ENCODE measurements at regions not wholly inside any gene's neighbourhood (a gene's known extent, or its start where the extent isn't known, plus 50 kb on each side); places are given as distances from the start of the nearest gene placed in this dataset.
"Not testable (repeated sequence)": the region's sequence is repeated elsewhere in the genome, so short reads cannot be mapped to it uniquely, and the experiment has no call there.

GRCh38 chr12:59425798-59426197 lies 170.0 kb upstream of the SLC16A7 start:
- ATAC-seq (ENCODE audit: poor library complexity) (no peak), DNase-seq (no peak)
- Mint-ChIP-seq H3K9me3 (no peaks in the 10 kb centered on the region), H3K27me3 (peaks cover 10% of the 10 kb centered on the region), H3K4me3 (no peak overlapping the region), H3K4me1 (ENCODE audit: low read depth) (no peaks in the 10 kb centered on the region), H3K36me3 (ENCODE audit: low read depth) (no peaks in the 10 kb centered on the region), H3K27ac (no peak overlapping the region)
- Histone ChIP-seq H3K27ac (ENCODE audit: low read depth in 1 of 2, low read length in 2 of 2) (no peak overlapping the region), H3K4me1 (ENCODE audit: insufficient read depth, low read length) (no peaks in the 10 kb centered on the region), H3K9me3 (ENCODE audit: control insufficient read depth in 1 of 2, insufficient read depth in 1 of 2, low read length in 2 of 2) (no peaks in the 10 kb centered on the region), H3K27me3 (ENCODE audit: control insufficient read depth in 1 of 2, insufficient read depth in 2 of 2, low read length in 2 of 2) (no peaks in the 10 kb centered on the region), H3K4me3 (ENCODE audit: low read length) (no peak overlapping the region), H3K36me3 (ENCODE audit: insufficient read depth, low read length) (no peaks in the 10 kb centered on the region)
- CTCF ChIA-PET: no interaction called here
- intact Hi-C loops (cut with DNase I, micrococcal nuclease): no loop called here
- POLR2A ChIA-PET: no interaction called here
- TF ChIP-seq, protein P1, sequence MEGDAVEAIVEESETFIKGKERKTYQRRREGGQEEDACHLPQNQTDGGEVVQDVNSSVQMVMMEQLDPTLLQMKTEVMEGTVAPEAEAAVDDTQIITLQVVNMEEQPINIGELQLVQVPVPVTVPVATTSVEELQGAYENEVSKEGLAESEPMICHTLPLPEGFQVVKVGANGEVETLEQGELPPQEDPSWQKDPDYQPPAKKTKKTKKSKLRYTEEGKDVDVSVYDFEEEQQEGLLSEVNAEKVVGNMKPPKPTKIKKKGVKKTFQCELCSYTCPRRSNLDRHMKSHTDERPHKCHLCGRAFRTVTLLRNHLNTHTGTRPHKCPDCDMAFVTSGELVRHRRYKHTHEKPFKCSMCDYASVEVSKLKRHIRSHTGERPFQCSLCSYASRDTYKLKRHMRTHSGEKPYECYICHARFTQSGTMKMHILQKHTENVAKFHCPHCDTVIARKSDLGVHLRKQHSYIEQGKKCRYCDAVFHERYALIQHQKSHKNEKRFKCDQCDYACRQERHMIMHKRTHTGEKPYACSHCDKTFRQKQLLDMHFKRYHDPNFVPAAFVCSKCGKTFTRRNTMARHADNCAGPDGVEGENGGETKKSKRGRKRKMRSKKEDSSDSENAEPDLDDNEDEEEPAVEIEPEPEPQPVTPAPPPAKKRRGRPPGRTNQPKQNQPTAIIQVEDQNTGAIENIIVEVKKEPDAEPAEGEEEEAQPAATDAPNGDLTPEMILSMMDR (IDR thresholded peaks at IDR 0.05): no peak

- POLR2A ChIA-PET: interaction anchor here (0.6 kb wide), 1 partner anchor 239 kb away, joined by 4 read pairs; no protein-coding TSS in a partner anchor
- H3K4me1 ChIP-seq (ENCODE audit: insufficient read depth, low read length); H3K9me3 Mint-ChIP-seq; DNase-seq; H3K27me3 Mint-ChIP-seq; H3K4me3 ChIP-seq (ENCODE audit: low read length); CTCF ChIA-PET; H3K27me3 ChIP-seq (ENCODE audit: control insufficient read depth in 1 of 2, insufficient read depth in 2 of 2, low read length in 2 of 2); H3K4me1 Mint-ChIP-seq (ENCODE audit: low read depth); H3K27ac Mint-ChIP-seq; H3K27ac ChIP-seq (ENCODE audit: low read depth in 1 of 2, low read length in 2 of 2); H3K36me3 ChIP-seq (ENCODE audit: insufficient read depth, low read length); H3K4me3 Mint-ChIP-seq; intact Hi-C loops (cut with DNase I, micrococcal nuclease); H3K9me3 ChIP-seq (ENCODE audit: control insufficient read depth in 1 of 2, insufficient read depth in 1 of 2, low read length in 2 of 2); ATAC-seq (ENCODE audit: poor library complexity); H3K36me3 Mint-ChIP-seq (ENCODE audit: low read depth): not testable (repeated sequence)
Observed at GRCh38 chr12:59424666-59425065, 171.2 kb upstream of the SLC16A7 start.

DNA sequence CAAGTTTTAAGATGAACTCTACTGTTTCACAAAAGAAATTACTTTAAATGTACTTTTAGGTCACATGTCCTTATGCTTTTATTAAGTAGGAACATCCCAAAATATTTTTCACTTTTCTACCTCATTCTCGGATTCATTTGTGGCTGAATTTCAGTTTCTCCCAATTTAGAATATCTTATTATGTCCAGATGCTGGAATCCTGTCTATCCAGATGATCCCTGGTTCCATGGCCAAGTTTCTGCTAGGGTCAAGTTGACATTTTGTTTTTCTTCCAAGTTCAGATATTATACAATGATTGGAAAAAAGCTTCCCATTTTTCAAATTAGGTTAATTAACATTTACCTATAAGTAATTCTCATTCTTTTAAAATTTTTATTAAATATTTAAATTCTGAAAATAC lies 181.8 kb upstream of the SLC16A7 start:
- Mint-ChIP-seq H3K4me3 (no peak overlapping the region), H3K27me3 (peaks cover 9% of the 10 kb centered on the region), H3K9me3 (no peaks in the 10 kb centered on the region), H3K4me1 (ENCODE audit: low read depth) (no peaks in the 10 kb centered on the region), H3K27ac (no peak overlapping the region), H3K36me3 (ENCODE audit: low read depth) (no peaks in the 10 kb centered on the region)
- Histone ChIP-seq H3K27ac (ENCODE audit: low read depth in 1 of 2, low read length in 2 of 2) (no peak overlapping the region), H3K36me3 (ENCODE audit: insufficient read depth, low read length) (no peaks in the 10 kb centered on the region), H3K27me3 (ENCODE audit: control insufficient read depth in 1 of 2, insufficient read depth in 2 of 2, low read length in 2 of 2) (no peaks in the 10 kb centered on the region), H3K9me3 (ENCODE audit: control insufficient read depth in 1 of 2, insufficient read depth in 1 of 2, low read length in 2 of 2) (no peaks in the 10 kb centered on the region), H3K4me3 (ENCODE audit: low read length) (no peak overlapping the region), H3K4me1 (ENCODE audit: insufficient read depth, low read length) (no peaks in the 10 kb centered on the region)
- intact Hi-C loops (cut with DNase I, micrococcal nuclease): no loop called here
- CTCF ChIA-PET: no interaction called here
- TF ChIP-seq, protein P1 (IDR thresholded peaks at IDR 0.05): no peak
- DNase-seq (no peak), ATAC-seq (ENCODE audit: poor library complexity) (no peak)
- POLR2A ChIA-PET: no interaction called here

DNA sequence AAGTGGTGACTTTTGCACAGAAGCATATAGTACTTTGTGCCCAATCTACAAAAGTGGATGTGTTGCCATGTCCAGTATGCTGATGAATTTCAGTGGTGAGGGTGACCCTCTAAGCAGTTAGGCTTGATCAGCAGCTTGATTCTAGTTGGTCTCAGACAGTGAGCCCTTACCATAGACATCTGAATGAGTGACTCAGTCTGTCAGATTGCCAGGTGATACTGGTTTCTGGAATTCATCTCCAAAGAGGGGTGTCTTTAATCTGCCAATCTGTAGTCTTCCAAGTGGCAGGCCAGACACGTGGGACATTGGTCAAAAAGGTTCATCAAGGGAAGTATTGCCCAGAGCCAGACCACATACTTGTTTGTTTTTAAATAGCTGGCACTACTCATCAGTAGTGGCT lies 187.4 kb upstream of the SLC16A7 start:
- TF ChIP-seq, protein P1 (IDR thresholded peaks at IDR 0.05): no peak
- Histone ChIP-seq H3K36me3 (ENCODE audit: insufficient read depth, low read length) (no peaks in the 10 kb centered on the region), H3K4me3 (ENCODE audit: low read length) (no peak overlapping the region), H3K4me1 (ENCODE audit: insufficient read depth, low read length) (no peaks in the 10 kb centered on the region), H3K27ac (ENCODE audit: low read depth in 1 of 2, low read length in 2 of 2) (no peak overlapping the region), H3K27me3 (ENCODE audit: control insufficient read depth in 1 of 2, insufficient read depth in 2 of 2, low read length in 2 of 2) (no peaks in the 10 kb centered on the region), H3K9me3 (ENCODE audit: control insufficient read depth in 1 of 2, insufficient read depth in 1 of 2, low read length in 2 of 2) (no peaks in the 10 kb centered on the region)
- DNase-seq (no peak), ATAC-seq (ENCODE audit: poor library complexity) (no peak)
- Mint-ChIP-seq H3K4me3 (no peak overlapping the region), H3K27me3 (peaks cover 9% of the 10 kb centered on the region), H3K9me3 (no peaks in the 10 kb centered on the region), H3K4me1 (ENCODE audit: low read depth) (no peaks in the 10 kb centered on the region), H3K36me3 (ENCODE audit: low read depth) (no peaks in the 10 kb centered on the region), H3K27ac (no peak overlapping the region)
- ChIA-PET CTCF (no interaction called here), POLR2A (no interaction called here)
- intact Hi-C loops (cut with DNase I, micrococcal nuclease): no loop called here
